IPS-15b (cell line): ENCODE measurements at regions not wholly inside any gene's neighbourhood (a gene's known extent, or its start where the extent isn't known, plus 50 kb on each side); places are given as distances from the start of the nearest gene placed in this dataset.
"Not testable (repeated sequence)": the region's sequence is repeated elsewhere in the genome, so short reads cannot be mapped to it uniquely, and the experiment has no call there.

Experiments
- H3K27me3 ChIP-seq: one replicate; pipeline ENCODE4 v1.6.1; 2013; ENCODE audit warnings: low read length; ENCODE audit not compliant: control insufficient read depth, insufficient read depth
- H3K36me3 ChIP-seq: one replicate; pipeline ENCODE4 v1.6.1; 2013; ENCODE audit warnings: low read length; ENCODE audit not compliant: control insufficient read depth, insufficient read depth
- H3K4me1 ChIP-seq: one replicate; pipeline ENCODE4 v1.6.1; 2013; ENCODE audit warnings: mild to moderate bottlenecking, low read length; ENCODE audit not compliant: control insufficient read depth, insufficient read depth
- H3K4me3 ChIP-seq: one replicate; pipeline ENCODE4 v1.5.1; 2013; ENCODE audit warnings: low read depth, low read length
- H3K9ac ChIP-seq: one replicate; pipeline ENCODE4 v1.6.1; 2013; ENCODE audit warnings: low read depth, mild to moderate bottlenecking, low read length
- H3K9me3 ChIP-seq: one replicate; pipeline ENCODE4 v1.6.1; 2013; ENCODE audit warnings: mild to moderate bottlenecking, low read length; ENCODE audit not compliant: control insufficient read depth, insufficient read depth

GRCh38 chr4:187393531-187394344, 601.8 kb upstream of the ZFP42 start:
- H3K9ac ChIP-seq = no peak overlapping the region
- no peaks in the 10 kb centered on the region for H3K27me3 ChIP-seq
- no peaks in the 10 kb centered on the region for H3K9me3 ChIP-seq
- H3K4me1 ChIP-seq = no peaks in the 10 kb centered on the region
- no peak overlapping the region for H3K4me3 ChIP-seq
- H3K36me3 ChIP-seq = no peaks in the 10 kb centered on the region

- no peaks in the 10 kb centered on the region for H3K27me3 ChIP-seq
- H3K4me1 ChIP-seq = no peaks in the 10 kb centered on the region
- no peak overlapping the region for H3K4me3 ChIP-seq
- H3K9ac ChIP-seq = no peak overlapping the region
- H3K36me3 ChIP-seq = no peaks in the 10 kb centered on the region
- no peaks in the 10 kb centered on the region for H3K9me3 ChIP-seq
Measured at GRCh38 chr4:187396106-187396505, 599.5 kb upstream of the ZFP42 start.

- H3K9me3 ChIP-seq, H3K4me1 ChIP-seq, H3K9ac ChIP-seq, H3K27me3 ChIP-seq, H3K36me3 ChIP-seq, H3K4me3 ChIP-seq: not testable (repeated sequence)
Measured at GRCh38 chr4:187408447-187408846, 587.1 kb upstream of the ZFP42 start.

- Histone ChIP-seq H3K4me3 (no peak overlapping the region), H3K27me3 (no peaks in the 10 kb centered on the region), H3K4me1 (no peaks in the 10 kb centered on the region), H3K36me3 (no peaks in the 10 kb centered on the region), H3K9me3 (no peaks in the 10 kb centered on the region), H3K9ac (no peak overlapping the region)
Measured at GRCh38 chr4:187413564-187414358, 581.8 kb upstream of the ZFP42 start.

GRCh38 chr4:187414716-187415115, 580.9 kb upstream of the ZFP42 start:
- Histone ChIP-seq H3K9me3 (no peaks in the 10 kb centered on the region), H3K27me3 (no peaks in the 10 kb centered on the region), H3K4me3 (no peak overlapping the region), H3K36me3 (no peaks in the 10 kb centered on the region), H3K4me1 (no peaks in the 10 kb centered on the region), H3K9ac (no peak overlapping the region)

- Histone ChIP-seq H3K9ac (no peak overlapping the region), H3K4me1 (no peaks in the 10 kb centered on the region), H3K9me3 (no peaks in the 10 kb centered on the region), H3K27me3 (no peaks in the 10 kb centered on the region), H3K36me3 (no peaks in the 10 kb centered on the region), H3K4me3 (no peak overlapping the region)
Measured at GRCh38 chr4:187415231-187415630, 580.3 kb upstream of the ZFP42 start.

- H3K4me1 ChIP-seq = no peaks in the 10 kb centered on the region
- no peaks in the 10 kb centered on the region for H3K27me3 ChIP-seq
- no peak overlapping the region for H3K4me3 ChIP-seq
- H3K36me3 ChIP-seq = no peaks in the 10 kb centered on the region
- no peak overlapping the region for H3K9ac ChIP-seq
- no peaks in the 10 kb centered on the region for H3K9me3 ChIP-seq
Measured at GRCh38 chr4:187416216-187416615, 579.4 kb upstream of the ZFP42 start.

- H3K36me3 ChIP-seq = no peaks in the 10 kb centered on the region
- no peaks in the 10 kb centered on the region for H3K4me1 ChIP-seq
- no peaks in the 10 kb centered on the region for H3K9me3 ChIP-seq
- no peak overlapping the region for H3K4me3 ChIP-seq
- H3K9ac ChIP-seq = no peak overlapping the region
- H3K27me3 ChIP-seq = no peaks in the 10 kb centered on the region
Measured at GRCh38 chr4:187417721-187418120, 577.9 kb upstream of the ZFP42 start.

GRCh38 chr4:187422655-187423054, 572.9 kb upstream of the ZFP42 start:
- H3K4me1 ChIP-seq = no peaks in the 10 kb centered on the region
- no peaks in the 10 kb centered on the region for H3K36me3 ChIP-seq
- H3K9me3 ChIP-seq = no peaks in the 10 kb centered on the region
- no peaks in the 10 kb centered on the region for H3K27me3 ChIP-seq
- H3K9ac ChIP-seq = no peak overlapping the region
- H3K4me3 ChIP-seq = no peak overlapping the region

GRCh38 chr4:187424636-187425035, 570.9 kb upstream of the ZFP42 start:
- Histone ChIP-seq H3K36me3 (no peaks in the 10 kb centered on the region), H3K9ac (no peak overlapping the region), H3K9me3 (no peaks in the 10 kb centered on the region), H3K27me3 (no peaks in the 10 kb centered on the region), H3K4me3 (no peak overlapping the region), H3K4me1 (no peaks in the 10 kb centered on the region)

GRCh38 chr4:187426511-187426910, 569.1 kb upstream of the ZFP42 start:
- Histone ChIP-seq H3K9me3 (no peaks in the 10 kb centered on the region), H3K9ac (no peak overlapping the region), H3K4me3 (no peak overlapping the region), H3K36me3 (no peaks in the 10 kb centered on the region), H3K27me3 (no peaks in the 10 kb centered on the region), H3K4me1 (no peaks in the 10 kb centered on the region)

- no peaks in the 10 kb centered on the region for H3K9me3 ChIP-seq
- no peaks in the 10 kb centered on the region for H3K36me3 ChIP-seq
- no peak overlapping the region for H3K9ac ChIP-seq
- H3K4me1 ChIP-seq = no peaks in the 10 kb centered on the region
- no peak overlapping the region for H3K4me3 ChIP-seq
- H3K27me3 ChIP-seq = no peaks in the 10 kb centered on the region
Measured at GRCh38 chr4:187432310-187432709, 563.3 kb upstream of the ZFP42 start.
